NCI-H187 treated with DMSO at 0.1 percent for 48 hours (cell line): ENCODE measurements at regions not wholly inside any gene's neighbourhood (a gene's known extent, or its start where the extent isn't known, plus 50 kb on each side); places are given as distances from the start of the nearest gene placed in this dataset.

ENCODE experiments used
- DNase-seq: peaks from one replicate; lab custom pipeline; 2025; lab: John Stamatoyannopoulos, UW

- DNase-seq = no peak
Measured at GRCh38 chr12:126700096-126700495, 1566.9 kb upstream of the TMEM132C start.

- no peak for DNase-seq
Measured at GRCh38 chr12:126704609-126705008, 1562.4 kb upstream of the TMEM132C start.

GRCh38 chr12:126706300-126706699 lies 1560.7 kb upstream of the TMEM132C start:
- DNase-seq = no peak

- no peak for DNase-seq
Measured at GRCh38 chr12:126708492-126708896, 1558.5 kb upstream of the TMEM132C start.

- no peak for DNase-seq
Measured at GRCh38 chr12:126718365-126718764, 1548.6 kb upstream of the TMEM132C start.

- DNase-seq = no peak
Measured at GRCh38 chr12:126719912-126720705, 1546.9 kb upstream of the TMEM132C start.

- no peak for DNase-seq
Measured at GRCh38 chr12:126726481-126727217, 1540.3 kb upstream of the TMEM132C start.

- no peak for DNase-seq
Measured at GRCh38 chr12:126727218-126728075, 1539.5 kb upstream of the TMEM132C start.

- no peak for DNase-seq
Measured at GRCh38 chr12:126734296-126734695, 1532.7 kb upstream of the TMEM132C start.

GRCh38 chr12:126734710-126735109 lies 1532.3 kb upstream of the TMEM132C start:
- DNase-seq = no peak

- no peak for DNase-seq
Measured at GRCh38 chr12:126741536-126742240, 1525.3 kb upstream of the TMEM132C start.

GRCh38 chr12:126742241-126742641 lies 1524.7 kb upstream of the TMEM132C start:
- no peak for DNase-seq

- DNase-seq = no peak
Measured at GRCh38 chr12:126747530-126748149, 1519.3 kb upstream of the TMEM132C start.

- DNase-seq = no peak
Measured at GRCh38 chr12:126752021-126752420, 1514.9 kb upstream of the TMEM132C start.

- no peak for DNase-seq
Measured at GRCh38 chr12:126757326-126757725, 1509.6 kb upstream of the TMEM132C start.

GRCh38 chr12:126760092-126760491 lies 1506.9 kb upstream of the TMEM132C start:
- no peak for DNase-seq

- no peak for DNase-seq
Measured at GRCh38 chr12:126761420-126761819, 1505.5 kb upstream of the TMEM132C start.

GRCh38 chr12:126762150-126762549 lies 1504.8 kb upstream of the TMEM132C start:
- DNase-seq = no peak

GRCh38 chr12:126763359-126763758 lies 1503.6 kb upstream of the TMEM132C start:
- no peak for DNase-seq

GRCh38 chr12:126767334-126767733 lies 1499.6 kb upstream of the TMEM132C start:
- DNase-seq = no peak

- no peak for DNase-seq
Measured at GRCh38 chr12:126768517-126768916, 1498.5 kb upstream of the TMEM132C start.
